ENCODE measurements at regions not wholly inside any gene's neighbourhood (a gene's known extent, or its start where the extent isn't known, plus 50 kb on each side); places are given as distances from the start of the nearest gene placed in this dataset.
"Not testable (repeated sequence)": the region's sequence is repeated elsewhere in the genome, so short reads cannot be mapped to it uniquely, and the experiment has no call there.

DNA sequence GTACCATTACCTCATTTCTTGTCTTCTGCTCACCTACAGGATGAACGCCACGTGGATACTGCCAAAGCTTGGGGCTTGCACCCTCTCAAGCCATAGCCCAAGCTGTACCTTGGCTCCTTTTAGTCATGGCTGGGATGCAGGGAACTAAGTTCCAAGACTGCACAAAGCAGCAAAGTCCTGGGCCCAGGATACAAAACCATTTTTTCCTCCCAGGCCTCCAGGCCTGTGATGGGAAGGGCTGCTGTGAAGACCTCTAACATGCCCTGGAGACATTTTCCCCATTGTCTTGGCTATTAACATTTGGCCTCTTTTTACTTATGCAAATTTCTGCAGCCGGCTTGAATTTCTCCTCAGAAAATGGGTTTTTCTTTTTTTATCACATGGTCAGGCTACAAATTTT is 795.1 kb upstream of the VRK2 start:
- ATAC-seq; H3K4me1 ChIP-seq (ENCODE audit: control insufficient read depth, insufficient read depth, low read length); DNase-seq (ENCODE audit: low read depth, low spot score); POLR2A ChIA-PET; in situ Hi-C loops (cut with HindIII; ENCODE audit: low pct_unique_long_range_greater_than_20kb, low sequenced_read_pairs); H3K4me3 ChIP-seq (ENCODE audit: low read depth in 2 of 2, low read length in 2 of 2); intact Hi-C loops (cut with micrococcal nuclease; ENCODE audit: unreplicated experiment); H3K36me3 ChIP-seq (ENCODE audit: control insufficient read depth, insufficient read depth, low read length); H3K9me3 ChIP-seq (ENCODE audit: control insufficient read depth, insufficient read depth, low read depth, low read length); BruUV-seq (replicated peaks); CTCF ChIA-PET; H3K27me3 ChIP-seq (ENCODE audit: control insufficient read depth, insufficient read depth, low read length); H3K27ac ChIP-seq (ENCODE audit: low read length): not testable (repeated sequence)

DNA sequence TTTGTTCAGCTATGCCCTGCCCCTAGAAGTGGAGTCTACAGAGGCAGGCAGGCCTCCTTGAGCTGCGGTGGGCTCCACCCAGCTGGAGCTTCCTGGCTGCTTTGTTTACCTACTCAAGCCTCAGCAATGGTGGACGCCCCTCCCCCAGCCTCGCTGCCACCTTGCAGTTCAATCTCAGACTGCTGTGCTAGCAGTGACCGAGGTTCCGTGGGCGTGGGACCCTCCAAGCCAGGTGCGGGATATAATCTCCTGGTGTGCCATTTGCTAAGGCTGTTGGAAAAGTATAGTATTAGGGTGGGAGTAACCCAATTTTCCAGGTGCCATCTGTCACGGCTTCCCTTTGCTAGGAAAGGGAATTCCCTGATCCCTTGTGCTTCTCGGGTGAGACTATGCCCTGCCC is 770.2 kb upstream of the VRK2 start:
- BruUV-seq (replicated peaks); CTCF ChIA-PET; in situ Hi-C loops (cut with HindIII; ENCODE audit: low pct_unique_long_range_greater_than_20kb, low sequenced_read_pairs): not testable (repeated sequence)

DNA sequence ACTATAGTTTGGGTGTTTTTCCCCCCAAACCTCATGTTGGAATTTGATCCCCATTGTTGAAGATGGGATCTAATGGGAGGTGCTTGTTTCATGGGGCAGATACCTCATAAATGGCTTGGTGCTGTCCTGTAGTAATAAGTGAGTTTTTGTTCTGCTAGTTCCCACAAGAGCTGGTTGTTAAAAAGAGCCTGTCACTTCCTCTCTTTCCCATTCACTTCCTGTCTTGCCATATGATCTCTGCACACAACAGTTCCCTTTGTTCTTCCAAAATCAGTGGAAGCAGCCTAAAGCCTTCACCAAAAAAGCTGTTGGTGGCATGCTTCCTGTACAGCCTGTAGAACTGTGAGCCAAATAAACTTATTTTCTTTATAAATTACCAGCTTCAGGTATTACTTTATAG is 768.2 kb upstream of the VRK2 start:
- Histone ChIP-seq H3K27me3 (ENCODE audit: control insufficient read depth, insufficient read depth, low read length) (no peaks in the 10 kb centered on the region), H3K4me3 (ENCODE audit: low read depth in 2 of 2, low read length in 2 of 2) (no peak overlapping the region), H3K9me3 (ENCODE audit: control insufficient read depth, insufficient read depth, low read depth, low read length) (no peaks in the 10 kb centered on the region), H3K36me3 (ENCODE audit: control insufficient read depth, insufficient read depth, low read length) (no peaks in the 10 kb centered on the region), H3K27ac (ENCODE audit: low read length) (no peak overlapping the region), H3K4me1 (ENCODE audit: control insufficient read depth, insufficient read depth, low read length) (no peaks in the 10 kb centered on the region)
- intact Hi-C loops (cut with micrococcal nuclease; ENCODE audit: unreplicated experiment) (no loop called here), in situ Hi-C loops (cut with HindIII; ENCODE audit: low pct_unique_long_range_greater_than_20kb, low sequenced_read_pairs) (no loop called here)
- DNase-seq (ENCODE audit: low read depth, low spot score) (no peak), ATAC-seq (no peak)
- TF ChIP-seq SIN3A (IDR thresholded peaks at IDR 0.05; ENCODE audit: borderline replicate concordance, insufficient read depth, low read depth, low read length): no peak
- no peak for TF ChIP-seq TCF7L2 (IDR thresholded peaks at IDR 0.05; ENCODE audit: low read depth, low read length)
- TF ChIP-seq, protein P1, sequence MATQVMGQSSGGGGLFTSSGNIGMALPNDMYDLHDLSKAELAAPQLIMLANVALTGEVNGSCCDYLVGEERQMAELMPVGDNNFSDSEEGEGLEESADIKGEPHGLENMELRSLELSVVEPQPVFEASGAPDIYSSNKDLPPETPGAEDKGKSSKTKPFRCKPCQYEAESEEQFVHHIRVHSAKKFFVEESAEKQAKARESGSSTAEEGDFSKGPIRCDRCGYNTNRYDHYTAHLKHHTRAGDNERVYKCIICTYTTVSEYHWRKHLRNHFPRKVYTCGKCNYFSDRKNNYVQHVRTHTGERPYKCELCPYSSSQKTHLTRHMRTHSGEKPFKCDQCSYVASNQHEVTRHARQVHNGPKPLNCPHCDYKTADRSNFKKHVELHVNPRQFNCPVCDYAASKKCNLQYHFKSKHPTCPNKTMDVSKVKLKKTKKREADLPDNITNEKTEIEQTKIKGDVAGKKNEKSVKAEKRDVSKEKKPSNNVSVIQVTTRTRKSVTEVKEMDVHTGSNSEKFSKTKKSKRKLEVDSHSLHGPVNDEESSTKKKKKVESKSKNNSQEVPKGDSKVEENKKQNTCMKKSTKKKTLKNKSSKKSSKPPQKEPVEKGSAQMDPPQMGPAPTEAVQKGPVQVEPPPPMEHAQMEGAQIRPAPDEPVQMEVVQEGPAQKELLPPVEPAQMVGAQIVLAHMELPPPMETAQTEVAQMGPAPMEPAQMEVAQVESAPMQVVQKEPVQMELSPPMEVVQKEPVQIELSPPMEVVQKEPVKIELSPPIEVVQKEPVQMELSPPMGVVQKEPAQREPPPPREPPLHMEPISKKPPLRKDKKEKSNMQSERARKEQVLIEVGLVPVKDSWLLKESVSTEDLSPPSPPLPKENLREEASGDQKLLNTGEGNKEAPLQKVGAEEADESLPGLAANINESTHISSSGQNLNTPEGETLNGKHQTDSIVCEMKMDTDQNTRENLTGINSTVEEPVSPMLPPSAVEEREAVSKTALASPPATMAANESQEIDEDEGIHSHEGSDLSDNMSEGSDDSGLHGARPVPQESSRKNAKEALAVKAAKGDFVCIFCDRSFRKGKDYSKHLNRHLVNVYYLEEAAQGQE (IDR thresholded peaks at IDR 0.05; ENCODE audit: insufficient read depth in 1 of 2, low read depth in 2 of 2, low read length in 1 of 2): no peak
- TF ChIP-seq, protein P2, sequence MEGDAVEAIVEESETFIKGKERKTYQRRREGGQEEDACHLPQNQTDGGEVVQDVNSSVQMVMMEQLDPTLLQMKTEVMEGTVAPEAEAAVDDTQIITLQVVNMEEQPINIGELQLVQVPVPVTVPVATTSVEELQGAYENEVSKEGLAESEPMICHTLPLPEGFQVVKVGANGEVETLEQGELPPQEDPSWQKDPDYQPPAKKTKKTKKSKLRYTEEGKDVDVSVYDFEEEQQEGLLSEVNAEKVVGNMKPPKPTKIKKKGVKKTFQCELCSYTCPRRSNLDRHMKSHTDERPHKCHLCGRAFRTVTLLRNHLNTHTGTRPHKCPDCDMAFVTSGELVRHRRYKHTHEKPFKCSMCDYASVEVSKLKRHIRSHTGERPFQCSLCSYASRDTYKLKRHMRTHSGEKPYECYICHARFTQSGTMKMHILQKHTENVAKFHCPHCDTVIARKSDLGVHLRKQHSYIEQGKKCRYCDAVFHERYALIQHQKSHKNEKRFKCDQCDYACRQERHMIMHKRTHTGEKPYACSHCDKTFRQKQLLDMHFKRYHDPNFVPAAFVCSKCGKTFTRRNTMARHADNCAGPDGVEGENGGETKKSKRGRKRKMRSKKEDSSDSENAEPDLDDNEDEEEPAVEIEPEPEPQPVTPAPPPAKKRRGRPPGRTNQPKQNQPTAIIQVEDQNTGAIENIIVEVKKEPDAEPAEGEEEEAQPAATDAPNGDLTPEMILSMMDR (IDR thresholded peaks at IDR 0.05): no peak
- no peak for TF ChIP-seq POLR2AphosphoS5 (IDR thresholded peaks at IDR 0.05; ENCODE audit: low read depth, low read length)
- no TSS peak for BruUV-seq (replicated peaks)
- ChIA-PET POLR2A (no interaction called here), CTCF (no interaction called here)

More for the DNA sequence above, 770.2 kb upstream of the VRK2 start:
- H3K27ac ChIP-seq (ENCODE audit: low read length); intact Hi-C loops (cut with micrococcal nuclease; ENCODE audit: unreplicated experiment); H3K4me1 ChIP-seq (ENCODE audit: control insufficient read depth, insufficient read depth, low read length); POLR2A ChIA-PET; H3K4me3 ChIP-seq (ENCODE audit: low read depth in 2 of 2, low read length in 2 of 2); ATAC-seq; H3K27me3 ChIP-seq (ENCODE audit: control insufficient read depth, insufficient read depth, low read length); DNase-seq (ENCODE audit: low read depth, low spot score); H3K36me3 ChIP-seq (ENCODE audit: control insufficient read depth, insufficient read depth, low read length); H3K9me3 ChIP-seq (ENCODE audit: control insufficient read depth, insufficient read depth, low read depth, low read length): not testable (repeated sequence)

All from Panc1 (cell line).